Dedifferentiated amniotic fluid mesenchymal stem cell (primary cell): ENCODE measurements at regions not wholly inside any gene's neighbourhood (a gene's known extent, or its start where the extent isn't known, plus 50 kb on each side); places are given as distances from the start of the nearest gene placed in this dataset.

ENCODE experiments used
- DNase-seq: peaks from one replicate; pipeline ENCODE4 v3.0.0-alpha.2; 2016; ENCODE audit errors: extremely low spot score

DNA sequence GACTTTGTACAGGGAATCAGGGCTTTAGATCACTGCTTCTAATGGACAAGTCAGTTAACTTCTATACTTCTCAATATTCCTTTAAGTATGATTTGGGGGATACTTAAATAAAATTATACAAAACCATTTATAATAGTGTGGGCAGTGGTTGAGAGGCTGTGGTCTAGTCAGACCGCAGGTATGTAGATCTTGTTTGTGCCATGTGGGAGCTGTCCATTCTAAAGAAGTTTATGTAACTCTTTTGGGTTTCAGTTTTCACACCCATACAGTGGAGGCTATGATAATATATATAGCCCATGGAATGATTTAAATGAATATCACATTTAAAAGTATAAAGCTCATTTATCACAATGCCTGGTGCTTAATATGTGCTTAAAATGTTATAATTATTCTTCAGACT lies 654.3 kb upstream of the KIF2B start:
- no peak for DNase-seq

DNA sequence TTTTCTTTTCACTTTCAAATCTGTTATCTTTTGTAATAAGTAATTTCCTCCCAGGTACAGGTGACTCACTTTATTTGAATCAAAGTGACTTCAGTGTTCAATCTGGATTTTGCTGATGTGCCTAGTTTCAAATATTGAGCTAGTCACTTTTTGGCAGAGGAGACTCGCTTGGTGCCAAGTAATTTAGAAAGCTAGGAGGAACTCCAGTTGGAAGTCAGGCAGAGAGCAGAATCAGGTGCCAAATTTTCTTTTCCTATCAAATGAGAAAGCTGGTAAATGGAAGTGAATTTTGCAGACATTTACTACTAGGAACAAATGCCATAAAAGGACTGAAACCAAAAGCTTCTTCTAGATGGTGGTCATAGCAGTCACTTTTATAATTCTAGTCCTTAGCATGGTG lies 656.0 kb upstream of the KIF2B start:
- DNase-seq: no peak

DNA sequence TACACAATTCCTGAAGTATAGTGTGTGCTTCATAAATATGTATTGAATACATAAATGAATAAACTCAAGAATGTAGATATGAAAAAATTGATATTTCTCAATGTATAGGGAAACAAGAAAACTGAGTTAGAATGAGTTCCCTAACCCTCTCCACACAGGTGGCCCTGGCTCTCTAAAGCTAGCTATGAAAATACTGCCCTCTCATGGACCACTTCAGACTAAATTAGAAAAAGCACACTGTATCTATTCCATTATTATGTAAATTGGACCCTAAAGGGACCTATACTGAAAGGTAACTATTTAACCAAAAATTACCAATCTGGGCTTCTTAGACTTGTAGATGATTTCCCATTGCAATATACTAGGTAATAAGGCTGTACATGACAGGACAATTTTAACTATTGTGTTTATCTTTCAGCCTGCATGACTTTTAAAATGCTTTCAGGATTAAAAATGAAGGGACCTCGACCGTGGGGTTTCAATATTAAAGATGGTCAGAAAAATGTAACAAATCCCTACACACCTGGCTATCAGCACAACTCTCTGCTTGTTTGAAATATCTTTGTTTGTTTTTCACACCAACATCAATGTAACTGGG lies 672.5 kb upstream of the KIF2B start:
- no peak for DNase-seq

GRCh38 chr17:53149316-53149715 lies 673.4 kb upstream of the KIF2B start:
- DNase-seq: no peak

- DNase-seq: no peak
Measured at GRCh38 chr17:53148058-53148457, 674.7 kb upstream of the KIF2B start.

GRCh38 chr17:53142890-53143289 lies 679.8 kb upstream of the KIF2B start:
- DNase-seq: no peak

DNA sequence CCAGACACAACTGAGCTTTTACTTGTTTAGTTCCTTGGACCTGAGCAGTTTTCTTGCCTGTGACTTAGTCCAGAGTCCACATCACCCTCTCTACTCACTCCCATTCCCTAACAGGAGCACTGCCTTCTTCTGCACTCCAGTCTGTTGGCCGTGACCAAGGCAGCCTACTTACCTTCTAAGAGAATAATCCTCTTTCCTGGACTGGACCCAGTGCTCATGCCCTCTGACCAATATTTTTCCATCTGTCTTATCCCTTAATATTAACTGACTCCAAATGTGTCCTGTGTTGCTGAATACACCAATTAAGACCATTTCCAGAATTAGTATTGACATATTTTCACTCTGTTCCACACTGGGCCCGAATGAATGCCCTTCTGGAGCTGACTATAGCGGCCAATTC lies 681.0 kb upstream of the KIF2B start:
- DNase-seq: no peak

DNA sequence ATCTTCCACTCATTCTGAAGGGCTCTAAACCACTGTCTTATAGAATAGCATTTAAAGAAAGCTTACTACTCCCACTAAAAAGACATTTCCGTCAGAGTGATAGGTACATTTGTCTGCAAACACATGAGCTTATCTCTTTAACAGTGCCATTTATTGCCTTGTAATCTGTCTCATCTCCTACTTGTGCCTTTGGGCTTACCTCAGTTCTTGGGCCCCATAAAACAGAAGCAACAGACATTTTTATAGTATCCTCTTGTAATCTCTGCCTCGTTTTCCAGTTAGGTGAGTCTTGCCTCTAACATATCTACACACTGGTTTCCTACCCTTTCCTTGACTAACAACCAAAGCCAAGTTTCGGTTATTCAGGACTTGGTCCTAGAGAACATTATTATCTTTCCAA lies 681.4 kb upstream of the KIF2B start:
- no peak for DNase-seq

GRCh38 chr17:53137869-53138268 lies 684.9 kb upstream of the KIF2B start:
- no peak for DNase-seq

- DNase-seq: no peak
Measured at GRCh38 chr17:53135969-53136368, 686.8 kb upstream of the KIF2B start.

GRCh38 chr17:53134548-53134947 lies 688.2 kb upstream of the KIF2B start:
- DNase-seq: no peak

- no peak for DNase-seq
Measured at GRCh38 chr17:53133876-53134275, 688.9 kb upstream of the KIF2B start.

- no peak for DNase-seq
Measured at GRCh38 chr17:53129863-53130262, 692.9 kb upstream of the KIF2B start.

DNA sequence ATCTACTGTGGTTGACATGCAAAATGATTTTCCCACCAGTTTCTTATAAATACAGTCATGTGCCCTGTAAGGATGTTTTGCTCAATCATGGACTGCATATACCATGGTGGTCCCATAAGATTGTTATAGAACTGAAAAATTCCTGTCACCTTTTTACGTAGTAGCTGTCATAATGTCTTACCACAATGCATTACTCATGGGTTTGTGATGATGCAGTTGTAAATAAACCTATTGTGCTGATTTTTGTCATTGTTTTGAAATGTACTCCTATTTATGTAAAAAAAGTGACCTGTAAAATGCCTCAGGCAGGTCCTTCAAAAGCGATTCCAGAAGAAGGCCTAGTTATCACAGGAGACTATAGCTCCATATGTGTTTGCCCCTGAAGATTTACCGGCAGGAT lies 695.4 kb upstream of the KIF2B start:
- no peak for DNase-seq

DNA sequence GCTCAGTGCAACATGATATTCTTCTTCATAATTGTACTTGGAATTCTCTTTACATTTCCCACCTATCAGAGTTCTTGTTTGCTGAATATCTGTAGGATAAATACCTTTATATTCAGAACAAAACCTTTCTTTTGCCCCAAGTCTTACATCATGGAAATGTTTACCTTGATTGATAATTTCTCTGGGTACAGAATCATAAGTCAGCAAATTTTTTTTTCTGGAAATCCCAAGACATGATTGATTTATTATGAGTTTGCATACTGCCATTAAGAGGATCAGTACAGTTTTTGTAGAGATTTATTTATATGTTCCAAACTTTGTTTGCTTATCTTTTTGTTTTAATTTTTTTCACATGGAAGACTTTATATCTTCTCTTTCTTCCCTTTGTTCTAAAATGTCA lies 699.8 kb upstream of the KIF2B start:
- DNase-seq: no peak

GRCh38 chr17:53119773-53120172 lies 703.0 kb upstream of the KIF2B start:
- DNase-seq: no peak

DNA sequence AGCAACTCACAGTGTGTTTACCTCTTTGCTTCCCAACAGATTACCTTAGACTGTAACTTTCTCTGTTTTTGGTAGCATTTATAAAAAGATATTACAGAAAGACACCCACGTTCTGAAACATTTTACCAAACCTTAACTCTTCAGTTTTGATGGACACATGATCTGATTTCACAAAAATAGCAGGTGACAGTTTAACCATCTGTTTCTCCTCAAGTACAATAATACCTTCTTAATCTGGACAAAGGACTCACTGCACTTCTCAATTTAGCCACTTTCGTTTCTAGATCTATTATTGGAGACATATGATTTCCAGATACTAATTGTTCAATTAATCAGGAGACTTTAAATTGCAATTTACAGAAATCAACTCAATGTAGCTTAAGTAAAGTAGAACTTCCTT lies 703.8 kb upstream of the KIF2B start:
- DNase-seq: no peak

DNA sequence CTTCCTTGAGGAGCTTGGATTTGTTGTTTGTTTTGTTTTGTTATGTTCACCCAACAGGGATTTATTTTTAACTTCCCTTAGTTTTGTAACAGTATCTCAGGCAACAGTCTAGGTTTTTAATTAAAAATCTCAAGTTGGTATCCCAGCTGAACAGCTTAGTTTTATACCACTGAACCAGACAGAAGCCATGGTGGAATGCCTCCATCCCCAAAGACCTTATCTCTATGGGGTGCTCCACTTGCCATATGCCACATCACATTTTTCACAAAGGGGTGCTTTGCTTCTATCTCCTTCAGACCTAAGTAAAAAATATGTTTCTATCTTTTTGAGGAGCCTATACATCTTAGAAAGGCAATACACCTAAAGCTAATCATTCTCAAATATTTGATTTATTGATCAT lies 715.8 kb upstream of the KIF2B start:
- no peak for DNase-seq

DNA sequence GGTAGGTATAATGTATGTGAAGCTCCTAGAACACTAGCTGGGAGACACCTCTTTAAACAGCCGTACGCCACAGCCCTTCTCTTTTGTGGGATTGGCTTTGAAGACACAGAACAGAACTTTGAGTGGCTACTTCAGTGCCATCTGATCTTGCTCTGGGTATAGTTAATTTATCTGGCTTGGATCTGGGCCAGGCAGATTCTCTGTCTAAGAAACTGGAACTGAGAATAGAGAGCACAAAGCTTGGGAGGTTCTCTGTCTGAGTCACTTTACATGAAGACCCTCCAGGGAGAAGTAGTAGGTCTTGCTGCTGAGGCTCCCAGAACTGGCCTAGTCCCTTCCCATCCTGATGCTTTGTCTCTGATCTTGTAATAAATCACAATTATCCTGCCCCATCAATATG lies 721.0 kb upstream of the KIF2B start:
- DNase-seq: no peak

DNA sequence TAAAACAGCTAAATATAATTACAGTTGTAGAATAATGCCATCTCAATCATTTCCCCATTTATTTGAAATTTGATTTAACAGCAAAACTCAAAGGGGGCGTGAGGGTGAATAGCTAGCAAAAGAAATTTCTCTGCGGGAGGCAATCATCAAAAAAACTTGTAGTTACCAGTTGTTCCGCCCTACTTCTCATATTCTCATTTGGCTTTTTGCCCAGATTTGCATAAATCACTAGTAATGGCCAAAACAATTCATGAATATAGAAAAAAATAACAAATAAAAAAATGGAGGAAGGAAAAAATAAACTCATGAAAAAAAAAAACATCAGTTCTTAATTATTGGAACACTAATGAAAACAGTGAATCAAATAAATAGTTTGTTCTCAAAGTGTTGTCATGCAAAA lies 722.6 kb upstream of the KIF2B start:
- no peak for DNase-seq

GRCh38 chr17:53093391-53093790 lies 729.3 kb upstream of the KIF2B start:
- DNase-seq: no peak

DNA sequence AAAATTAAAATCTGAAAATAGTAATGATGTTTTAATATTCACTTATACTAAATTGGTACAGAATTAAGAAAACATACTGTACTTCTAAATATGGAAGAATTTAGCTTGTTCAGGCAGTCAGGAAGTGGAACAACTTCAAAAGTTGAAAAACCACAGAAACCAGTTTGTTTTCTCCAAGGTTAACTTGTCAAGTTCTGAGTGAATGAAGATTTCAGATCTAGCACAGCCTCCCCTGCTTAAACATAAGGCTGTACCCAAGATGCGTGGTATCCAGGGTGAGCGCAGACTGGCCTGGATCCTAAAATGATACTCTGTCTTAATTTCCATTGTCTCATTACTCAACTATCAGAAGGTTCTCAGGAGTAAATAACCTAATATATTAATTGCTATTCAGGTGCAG lies 730.7 kb upstream of the KIF2B start:
- no peak for DNase-seq

GRCh38 chr17:53090770-53091169 lies 732.0 kb upstream of the KIF2B start:
- DNase-seq: no peak

DNA sequence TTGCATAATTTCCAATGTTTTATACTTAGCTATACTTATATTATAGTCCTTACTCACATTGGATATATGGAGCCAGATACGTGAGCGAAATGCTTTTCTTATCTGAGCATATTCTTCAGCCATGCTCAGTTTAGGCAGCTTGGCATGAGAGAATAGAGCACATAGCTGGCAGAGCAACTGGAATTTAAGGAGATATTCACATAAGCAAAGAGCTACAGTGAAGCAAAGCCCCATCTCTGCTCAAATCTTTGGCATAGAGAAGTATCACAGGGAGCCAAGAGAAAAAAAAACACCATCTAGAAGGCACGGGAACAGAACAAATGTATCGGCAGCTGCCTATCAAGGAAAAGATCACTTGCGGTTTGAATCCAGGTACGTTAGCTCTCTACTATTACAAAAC lies 734.2 kb upstream of the KIF2B start:
- DNase-seq: no peak

- DNase-seq: no peak
Measured at GRCh38 chr17:53061446-53061845, 761.3 kb upstream of the KIF2B start.
